Subcutaneous abdominal adipose tissue (tissue), 5 donors: ENCODE measurements at regions not wholly inside any gene's neighbourhood (a gene's known extent, or its start where the extent isn't known, plus 50 kb on each side); places are given as distances from the start of the nearest gene placed in this dataset.
"Not testable (repeated sequence)": the region's sequence is repeated elsewhere in the genome, so short reads cannot be mapped to it uniquely, and the experiment has no call there.

ENCODE experiments used
- H3K27ac ChIP-seq: one replicate; pipeline ENCODE4 v1.7.0; 2013; ENCODE audit warnings: low read depth, mild to moderate bottlenecking, inconsistent platforms, low read length, moderate library complexity
- H3K27me3 ChIP-seq, 5 donors: one replicate each; pipeline ENCODE4 v1.7.0; 2013; ENCODE audit warnings: low read length in 5 of 5, inconsistent platforms in 1 of 5; ENCODE audit not compliant: control insufficient read depth in 5 of 5, insufficient read depth in 4 of 5
- H3K36me3 ChIP-seq, 5 donors: one replicate each; pipeline ENCODE4 v1.7.0; 2013; ENCODE audit warnings: low read length in 5 of 5; ENCODE audit not compliant: control insufficient read depth in 5 of 5, insufficient read depth in 5 of 5
- H3K4me1 ChIP-seq, 5 donors: one replicate each; pipeline ENCODE4 v1.7.0; 2013; ENCODE audit warnings: low read length in 5 of 5, mild to moderate bottlenecking in 3 of 5, moderate library complexity in 1 of 5; ENCODE audit not compliant: control insufficient read depth in 5 of 5, insufficient read depth in 5 of 5
- H3K4me3 ChIP-seq, 5 donors: one replicate each; pipeline ENCODE4 v1.7.0; 2013; ENCODE audit warnings: low read length in 5 of 5, low read depth in 1 of 5
- H3K9ac ChIP-seq, 5 donors: one replicate each; pipeline ENCODE4 v1.7.0; 2013; ENCODE audit warnings: low read length in 5 of 5, mild to moderate bottlenecking in 4 of 5, moderate library complexity in 3 of 5
- H3K9me3 ChIP-seq, 5 donors: one replicate each; pipeline ENCODE4 v1.7.0; 2013; ENCODE audit warnings: low read length in 5 of 5; ENCODE audit not compliant: control insufficient read depth in 5 of 5
- donor health status: healthy.
- donor health status: healthy.
- donor health status: healthy.
- donor health status: healthy.
- donor health status: healthy.

- no peaks in the 10 kb centered on the region for H3K27me3 ChIP-seq
- H3K9ac ChIP-seq, result no peak overlapping the region
- H3K4me1 ChIP-seq, result peaks cover 6 to 58% (median 57%) of the 10 kb centered on the region in 5 donors
- no peaks in the 10 kb centered on the region for H3K9me3 ChIP-seq
- peak overlapping the region; percentile 45 for H3K27ac ChIP-seq
- no peak overlapping the region for H3K4me3 ChIP-seq
- peaks cover 0 to 4% (median 0%) of the 10 kb centered on the region in 5 donors for H3K36me3 ChIP-seq
Observed at GRCh38 chr6:144406796-144407195, 121.7 kb downstream of the UTRN start.

GRCh38 chr6:144408161-144408560 is 123.0 kb downstream of the UTRN start:
- Histone ChIP-seq H3K27me3 (no peaks in the 10 kb centered on the region), H3K27ac (peak overlapping the region; percentile 45), H3K36me3 (peaks cover 0 to 2% (median 0%) of the 10 kb centered on the region in 5 donors), H3K4me3 (peak overlapping the region in 2 of 5 donors; percentile 23 to 52), H3K9ac (peak overlapping the region in 3 of 5 donors; percentile 22 to 42 (median 29)), H3K4me1 (peaks cover 6 to 62% (median 57%) of the 10 kb centered on the region in 5 donors), H3K9me3 (no peaks in the 10 kb centered on the region)

- Histone ChIP-seq H3K36me3 (no peaks in the 10 kb centered on the region), H3K27ac (peak overlapping the region; percentile 61), H3K4me1 (peaks cover 6 to 54% (median 46%) of the 10 kb centered on the region in 5 donors), H3K9ac (no peak overlapping the region), H3K27me3 (no peaks in the 10 kb centered on the region), H3K9me3 (no peaks in the 10 kb centered on the region), H3K4me3 (no peak overlapping the region)
Observed at GRCh38 chr6:144410059-144410458, 124.9 kb downstream of the UTRN start.

GRCh38 chr6:144410574-144410973 is 125.4 kb downstream of the UTRN start:
- not testable (repeated sequence) for H3K9ac ChIP-seq, H3K36me3 ChIP-seq, H3K27ac ChIP-seq, H3K27me3 ChIP-seq, H3K4me3 ChIP-seq, H3K9me3 ChIP-seq
- peaks cover 6 to 53% (median 40%) of the 10 kb centered on the region in 5 donors for H3K4me1 ChIP-seq

GRCh38 chr6:144411531-144412165 is 126.5 kb downstream of the UTRN start:
- H3K9me3 ChIP-seq, result no peaks in the 10 kb centered on the region
- H3K4me3 ChIP-seq, result no peak overlapping the region
- peaks cover 6 to 54% (median 35%) of the 10 kb centered on the region in 5 donors for H3K4me1 ChIP-seq
- peak overlapping the region in 1 of 5 donors; percentile 36 for H3K9ac ChIP-seq
- H3K27me3 ChIP-seq, result no peaks in the 10 kb centered on the region
- H3K27ac ChIP-seq, result no peak overlapping the region
- no peaks in the 10 kb centered on the region for H3K36me3 ChIP-seq

GRCh38 chr6:144413418-144413817 is 128.3 kb downstream of the UTRN start:
- Histone ChIP-seq H3K4me1 (peaks cover 0 to 40% (median 22%) of the 10 kb centered on the region in 5 donors), H3K27ac (no peak overlapping the region), H3K27me3 (no peaks in the 10 kb centered on the region), H3K9me3 (no peaks in the 10 kb centered on the region), H3K4me3 (no peak overlapping the region), H3K9ac (no peak overlapping the region), H3K36me3 (no peaks in the 10 kb centered on the region)

- H3K27ac ChIP-seq, result no peak overlapping the region
- H3K36me3 ChIP-seq, result no peaks in the 10 kb centered on the region
- no peak overlapping the region for H3K9ac ChIP-seq
- H3K4me3 ChIP-seq, result no peak overlapping the region
- H3K4me1 ChIP-seq, result peaks cover 0 to 34% (median 13%) of the 10 kb centered on the region in 5 donors
- H3K9me3 ChIP-seq, result no peaks in the 10 kb centered on the region
- no peaks in the 10 kb centered on the region for H3K27me3 ChIP-seq
Observed at GRCh38 chr6:144415014-144415413, 129.9 kb downstream of the UTRN start.

GRCh38 chr6:144415835-144416237 is 130.7 kb downstream of the UTRN start:
- Histone ChIP-seq H3K27ac (peak overlapping the region; percentile 47), H3K36me3 (no peaks in the 10 kb centered on the region), H3K4me3 (no peak overlapping the region), H3K9ac (no peak overlapping the region), H3K27me3 (no peaks in the 10 kb centered on the region), H3K9me3 (no peaks in the 10 kb centered on the region), H3K4me1 (peaks cover 0 to 34% (median 11%) of the 10 kb centered on the region in 5 donors)

- no peak overlapping the region for H3K4me3 ChIP-seq
- no peaks in the 10 kb centered on the region for H3K27me3 ChIP-seq
- H3K27ac ChIP-seq, result peak overlapping the region; percentile 47
- H3K4me1 ChIP-seq, result peaks cover 0 to 34% (median 11%) of the 10 kb centered on the region in 5 donors
- H3K9ac ChIP-seq, result no peak overlapping the region
- no peaks in the 10 kb centered on the region for H3K36me3 ChIP-seq
- no peaks in the 10 kb centered on the region for H3K9me3 ChIP-seq
Observed at GRCh38 chr6:144416244-144416643, 131.1 kb downstream of the UTRN start.

GRCh38 chr6:144416773-144417172 is 131.6 kb downstream of the UTRN start:
- no peak overlapping the region for H3K9ac ChIP-seq
- H3K27me3 ChIP-seq, result no peaks in the 10 kb centered on the region
- no peak overlapping the region for H3K27ac ChIP-seq
- H3K4me1 ChIP-seq, result peaks cover 0 to 32% (median 11%) of the 10 kb centered on the region in 5 donors
- H3K36me3 ChIP-seq, result peaks cover 0 to 1% (median 0%) of the 10 kb centered on the region in 5 donors
- H3K9me3 ChIP-seq, result no peaks in the 10 kb centered on the region
- no peak overlapping the region for H3K4me3 ChIP-seq
